Colonic mucosa (tissue), 4 donors: ENCODE measurements at regions not wholly inside any gene's neighbourhood (a gene's known extent, or its start where the extent isn't known, plus 50 kb on each side); places are given as distances from the start of the nearest gene placed in this dataset.

Experiments
- DNase-seq: peaks from one replicate; pipeline ENCODE4 v3.0.0-alpha.2; 2020
- H3K27ac ChIP-seq: fragments of 200-600 bp; one replicate; pipeline ENCODE4 v1.8.0; 2021
- H3K27me3 ChIP-seq: fragments of 200-600 bp; one replicate; pipeline ENCODE4 v1.8.0; 2021
- H3K36me3 ChIP-seq: fragments of 200-600 bp; one replicate; pipeline ENCODE4 v1.8.0; 2021
- H3K4me1 ChIP-seq: fragments of 200-600 bp; one replicate; pipeline ENCODE4 v1.8.0; 2021; ENCODE audit warnings: mild to moderate bottlenecking
- H3K4me3 ChIP-seq: fragments of 200-600 bp; one replicate; pipeline ENCODE4 v1.8.0; 2021
- H3K9ac ChIP-seq, 2 donors: one replicate each; pipeline ENCODE4 v1.7.0; 2013; ENCODE audit warnings: control low read depth in 2 of 2, low read depth in 2 of 2, low read length in 2 of 2
- H3K9me3 ChIP-seq: fragments of 200-600 bp; one replicate; pipeline ENCODE4 v1.8.0; 2021
- CTCF ChIP-seq: fragments of 200-600 bp; IDR thresholded peaks from one replicate; pipeline ENCODE4 v1.8.0; 2022; ENCODE audit warnings: antibody characterized with exemption, mild to moderate bottlenecking
- intact Hi-C: fragments of 100-400 bp; cut with DNase I; formaldehyde crosslinking; loops from one replicate; pipeline ENCODE4 v1.14.1; 2022
- donor health status: healthy.
- donor health status: DM: no; HTN: no; CAD: no.
- donor health status: DM: no; HTN: no; CAD: no.

- Histone ChIP-seq H3K9ac (no peak overlapping the region), H3K4me1 (no peaks in the 10 kb centered on the region), H3K36me3 (no peaks in the 10 kb centered on the region), H3K27me3 (no peaks in the 10 kb centered on the region), H3K27ac (no peak overlapping the region), H3K4me3 (no peak overlapping the region), H3K9me3 (no peaks in the 10 kb centered on the region)
- intact Hi-C loops, result no loop called here
- no peak for TF ChIP-seq CTCF
- no peak for DNase-seq
Measured at GRCh38 chr17:5871666-5872065, 198.5 kb upstream of the WSCD1 start.

DNA sequence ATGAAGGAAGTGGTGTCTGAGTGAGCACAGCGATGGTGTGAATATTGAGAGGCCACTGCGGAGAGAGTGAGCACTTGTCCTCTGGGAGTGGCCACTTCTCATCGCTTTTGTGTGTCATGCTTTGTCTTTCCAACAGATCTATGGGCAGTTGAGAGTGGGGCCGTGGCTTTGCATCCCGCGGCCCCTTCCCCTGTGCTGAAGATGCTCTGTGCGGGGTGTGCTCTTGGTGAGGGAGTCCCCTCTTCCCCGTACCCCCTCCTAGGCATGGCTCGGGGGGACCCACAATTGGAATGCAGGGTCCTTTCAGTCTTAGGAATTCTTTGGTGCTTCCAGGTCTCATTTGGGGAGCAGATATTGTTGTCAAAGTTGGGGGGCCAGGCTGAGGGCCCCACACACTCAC lies 197.3 kb upstream of the WSCD1 start:
- no peak for TF ChIP-seq CTCF
- DNase-seq, result no peak

DNA sequence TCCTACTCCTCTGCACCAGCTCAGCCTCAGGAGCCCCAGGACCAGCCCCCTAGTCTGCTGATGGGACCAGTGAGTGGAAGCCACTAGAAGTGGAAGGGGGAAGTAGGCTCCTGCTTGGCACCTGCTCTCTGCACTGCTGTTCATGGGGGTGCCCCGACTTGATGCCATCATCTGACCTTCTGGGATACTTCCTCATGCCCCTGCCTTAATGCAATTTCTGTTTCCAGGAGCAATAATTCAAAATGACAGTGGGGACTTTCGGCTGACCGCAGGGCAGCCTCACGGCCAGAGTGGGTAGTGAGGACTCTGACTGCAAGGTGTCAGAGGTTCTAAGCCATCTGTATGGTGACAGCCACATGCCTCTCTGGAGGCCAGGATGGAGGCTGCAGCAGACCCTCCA lies 196.4 kb upstream of the WSCD1 start:
- intact Hi-C loops, result no loop called here
- H3K9ac ChIP-seq, result no peak overlapping the region
- no peak for TF ChIP-seq CTCF
- no peaks in the 10 kb centered on the region for H3K4me1 ChIP-seq
- H3K4me3 ChIP-seq, result no peak overlapping the region
- no peaks in the 10 kb centered on the region for H3K36me3 ChIP-seq
- DNase-seq, result no peak
- H3K27ac ChIP-seq, result no peak overlapping the region
- no peaks in the 10 kb centered on the region for H3K27me3 ChIP-seq
- H3K9me3 ChIP-seq, result no peaks in the 10 kb centered on the region

More for the DNA sequence above, 197.3 kb upstream of the WSCD1 start:
- H3K9ac ChIP-seq, result no peak overlapping the region
- H3K4me1 ChIP-seq, result no peaks in the 10 kb centered on the region
- no peak overlapping the region for H3K4me3 ChIP-seq
- H3K27me3 ChIP-seq, result no peaks in the 10 kb centered on the region
- H3K27ac ChIP-seq, result no peak overlapping the region
- no peaks in the 10 kb centered on the region for H3K9me3 ChIP-seq
- intact Hi-C loops, result no loop called here
- no peaks in the 10 kb centered on the region for H3K36me3 ChIP-seq

GRCh38 chr17:5874486-5874885 lies 195.7 kb upstream of the WSCD1 start:
- Histone ChIP-seq H3K4me1 (no peaks in the 10 kb centered on the region), H3K27ac (no peak overlapping the region), H3K9ac (no peak overlapping the region), H3K9me3 (no peaks in the 10 kb centered on the region), H3K36me3 (no peaks in the 10 kb centered on the region), H3K27me3 (no peaks in the 10 kb centered on the region), H3K4me3 (no peak overlapping the region)
- no peak for TF ChIP-seq CTCF
- intact Hi-C loops, result no loop called here
- no peak for DNase-seq

GRCh38 chr17:5877366-5877765 lies 192.8 kb upstream of the WSCD1 start:
- DNase-seq, result no peak
- no peaks in the 10 kb centered on the region for H3K36me3 ChIP-seq
- TF ChIP-seq CTCF, result no peak
- no peak overlapping the region for H3K4me3 ChIP-seq
- intact Hi-C loops, result no loop called here
- H3K4me1 ChIP-seq, result no peaks in the 10 kb centered on the region
- no peak overlapping the region for H3K9ac ChIP-seq
- no peaks in the 10 kb centered on the region for H3K9me3 ChIP-seq
- H3K27me3 ChIP-seq, result no peaks in the 10 kb centered on the region
- H3K27ac ChIP-seq, result no peak overlapping the region

DNA sequence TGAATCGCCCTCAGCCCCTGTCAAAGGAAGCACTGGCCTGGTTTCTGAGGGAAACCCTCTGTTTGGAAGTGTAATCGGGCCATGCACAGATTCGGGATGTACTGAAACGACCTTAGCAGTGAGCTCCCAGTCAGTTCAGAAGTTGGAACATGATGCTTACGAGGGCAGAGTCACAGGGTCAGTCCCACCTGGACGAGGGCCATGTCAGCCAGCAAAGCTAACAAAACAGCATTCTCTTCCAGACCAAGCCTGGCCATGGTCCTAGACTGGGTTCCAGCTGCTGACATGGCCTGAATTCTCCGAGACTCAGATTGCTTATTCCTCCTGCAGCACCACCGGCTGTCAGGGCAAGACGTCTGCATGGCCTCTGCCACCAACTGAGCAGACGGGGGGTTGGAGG lies 192.2 kb upstream of the WSCD1 start:
- H3K9me3 ChIP-seq, result no peaks in the 10 kb centered on the region
- no peaks in the 10 kb centered on the region for H3K36me3 ChIP-seq
- H3K27me3 ChIP-seq, result no peaks in the 10 kb centered on the region
- H3K9ac ChIP-seq, result no peak overlapping the region
- H3K4me3 ChIP-seq, result no peak overlapping the region
- H3K27ac ChIP-seq, result no peak overlapping the region
- TF ChIP-seq CTCF, result no peak
- H3K4me1 ChIP-seq, result no peaks in the 10 kb centered on the region
- intact Hi-C loops, result no loop called here
- DNase-seq, result no peak
